ENCODE measurements at regions not wholly inside any gene's neighbourhood (a gene's known extent, or its start where the extent isn't known, plus 50 kb on each side); places are given as distances from the start of the nearest gene placed in this dataset.
"Not testable (repeated sequence)": the region's sequence is repeated elsewhere in the genome, so short reads cannot be mapped to it uniquely, and the experiment has no call there.

DNA sequence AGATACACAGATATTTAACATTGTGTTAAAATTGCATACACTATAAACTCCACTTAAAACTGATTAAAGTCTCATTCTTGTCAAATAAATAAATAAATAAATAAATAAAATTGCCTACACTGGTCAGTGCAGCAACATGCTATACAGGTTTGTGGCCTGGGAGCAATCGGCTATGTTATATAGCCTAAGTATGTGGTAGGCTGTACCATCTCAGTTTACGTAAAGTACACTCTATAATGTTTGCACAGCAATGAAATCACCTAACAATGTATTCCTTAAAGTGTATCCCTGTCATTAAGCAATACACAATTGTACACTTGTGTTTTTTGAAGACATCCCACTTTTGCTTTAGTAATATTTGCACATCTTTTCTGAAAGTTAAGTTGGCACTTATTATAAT is 337.7 kb upstream of the SETBP1 start:
- intact Hi-C loops (cut with DNase I; ENCODE audit: low total_unique reads) (no loop called here), in situ Hi-C loops (cut with MboI; ENCODE audit: low sequenced_read_pairs in 4 of 4) (loop anchor here in 1 of 4 donors (25.0 kb wide), 1 partner anchor 731 kb away; no protein-coding TSS in a partner anchor)
- no peaks in the 10 kb centered on the region for H3K36me3 ChIP-seq
- TF ChIP-seq, protein P1, sequence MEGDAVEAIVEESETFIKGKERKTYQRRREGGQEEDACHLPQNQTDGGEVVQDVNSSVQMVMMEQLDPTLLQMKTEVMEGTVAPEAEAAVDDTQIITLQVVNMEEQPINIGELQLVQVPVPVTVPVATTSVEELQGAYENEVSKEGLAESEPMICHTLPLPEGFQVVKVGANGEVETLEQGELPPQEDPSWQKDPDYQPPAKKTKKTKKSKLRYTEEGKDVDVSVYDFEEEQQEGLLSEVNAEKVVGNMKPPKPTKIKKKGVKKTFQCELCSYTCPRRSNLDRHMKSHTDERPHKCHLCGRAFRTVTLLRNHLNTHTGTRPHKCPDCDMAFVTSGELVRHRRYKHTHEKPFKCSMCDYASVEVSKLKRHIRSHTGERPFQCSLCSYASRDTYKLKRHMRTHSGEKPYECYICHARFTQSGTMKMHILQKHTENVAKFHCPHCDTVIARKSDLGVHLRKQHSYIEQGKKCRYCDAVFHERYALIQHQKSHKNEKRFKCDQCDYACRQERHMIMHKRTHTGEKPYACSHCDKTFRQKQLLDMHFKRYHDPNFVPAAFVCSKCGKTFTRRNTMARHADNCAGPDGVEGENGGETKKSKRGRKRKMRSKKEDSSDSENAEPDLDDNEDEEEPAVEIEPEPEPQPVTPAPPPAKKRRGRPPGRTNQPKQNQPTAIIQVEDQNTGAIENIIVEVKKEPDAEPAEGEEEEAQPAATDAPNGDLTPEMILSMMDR (IDR thresholded peaks at IDR 0.05 in 4 of 5, conservative IDR thresholded peaks at IDR 0.05 in 1 of 5), result no peak
- no peak for TF ChIP-seq POLR2A (IDR thresholded peaks at IDR 0.05)
- no peak overlapping the region for H3K4me3 ChIP-seq
- ATAC-seq (no peak), DNase-seq (no peak)
- no peaks in the 10 kb centered on the region for H3K4me1 ChIP-seq
- H3K9me3 ChIP-seq, result peaks cover 0 to 5% (median 0%) of the 10 kb centered on the region in 3 donors
- no peak overlapping the region for H3K27ac ChIP-seq
- no peaks in the 10 kb centered on the region for H3K27me3 ChIP-seq

DNA sequence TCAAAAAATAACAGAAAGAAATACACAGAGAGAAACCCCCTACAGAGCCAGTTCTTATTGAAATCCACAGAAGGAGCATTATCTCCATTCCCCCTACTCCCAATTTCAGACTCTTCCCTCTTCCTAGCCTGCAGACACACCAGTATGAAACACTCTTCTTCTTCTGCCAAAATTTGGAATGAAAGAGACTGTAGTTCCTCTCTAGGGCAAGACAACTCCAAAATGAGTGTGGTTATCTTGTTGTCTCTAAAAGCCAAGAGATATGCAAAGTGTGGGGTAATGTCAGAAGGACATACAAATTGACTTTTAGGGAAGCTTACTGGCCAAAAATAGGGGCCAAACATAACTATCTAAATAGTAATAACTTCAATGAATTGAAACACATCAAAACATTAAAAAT is 337.1 kb upstream of the SETBP1 start:
- no peak overlapping the region for H3K4me3 ChIP-seq
- no peaks in the 10 kb centered on the region for H3K4me1 ChIP-seq
- H3K36me3 ChIP-seq, result no peaks in the 10 kb centered on the region
- in situ Hi-C loops (cut with MboI; ENCODE audit: low sequenced_read_pairs in 4 of 4) (loop anchor here in 1 of 4 donors (25.0 kb wide), 1 partner anchor 731 kb away; no protein-coding TSS in a partner anchor), intact Hi-C loops (cut with DNase I; ENCODE audit: low total_unique reads) (no loop called here)
- no peaks in the 10 kb centered on the region for H3K9me3 ChIP-seq
- ATAC-seq (no peak), DNase-seq (no peak)
- no peak overlapping the region for H3K27ac ChIP-seq
- no peaks in the 10 kb centered on the region for H3K27me3 ChIP-seq
- no peak for TF ChIP-seq POLR2A (IDR thresholded peaks at IDR 0.05)
- TF ChIP-seq, protein P1 (IDR thresholded peaks at IDR 0.05 in 4 of 5, conservative IDR thresholded peaks at IDR 0.05 in 1 of 5), result no peak

DNA sequence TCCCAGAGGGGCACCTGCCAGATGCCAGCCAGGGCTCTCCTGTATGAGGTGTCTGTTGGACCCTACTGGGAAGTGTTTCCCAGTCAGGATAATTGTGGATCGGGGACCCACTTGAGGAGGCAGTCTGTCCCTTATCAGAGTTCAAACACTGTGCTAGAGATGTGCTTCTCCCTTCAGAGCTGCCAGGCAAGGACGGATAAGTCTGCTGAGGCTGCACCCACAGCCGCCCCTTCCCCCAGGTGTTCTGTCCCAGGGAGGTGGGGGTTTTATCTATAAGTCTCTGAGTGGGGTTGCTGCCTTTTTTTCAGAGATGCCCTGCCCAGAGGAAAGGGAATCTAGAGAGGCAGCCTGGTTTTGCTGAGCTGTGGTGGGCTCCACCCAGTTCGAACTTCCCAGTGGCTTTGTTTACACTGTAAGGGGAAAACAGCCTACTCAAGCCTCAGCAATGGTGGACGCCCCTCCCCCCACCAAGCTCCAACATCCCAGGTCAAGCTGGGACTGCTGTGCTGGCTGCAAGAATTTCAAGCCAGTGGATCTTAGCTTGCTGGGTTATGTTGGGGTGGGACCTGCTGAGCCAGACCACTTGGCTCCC is 324.0 kb upstream of the SETBP1 start:
- Histone ChIP-seq H3K36me3 (no peaks in the 10 kb centered on the region), H3K27me3 (no peaks in the 10 kb centered on the region), H3K4me1 (no peaks in the 10 kb centered on the region), H3K9me3 (no peaks in the 10 kb centered on the region), H3K27ac (no peak overlapping the region), H3K4me3 (no peak overlapping the region)
- intact Hi-C loops (cut with DNase I; ENCODE audit: low total_unique reads) (no loop called here), in situ Hi-C loops (cut with MboI; ENCODE audit: low sequenced_read_pairs in 4 of 4) (no loop called here)
- TF ChIP-seq, protein P1 (IDR thresholded peaks at IDR 0.05 in 4 of 5, conservative IDR thresholded peaks at IDR 0.05 in 1 of 5), result no peak
- no peak for TF ChIP-seq POLR2A (IDR thresholded peaks at IDR 0.05)
- DNase-seq (no peak), ATAC-seq (no peak)

DNA sequence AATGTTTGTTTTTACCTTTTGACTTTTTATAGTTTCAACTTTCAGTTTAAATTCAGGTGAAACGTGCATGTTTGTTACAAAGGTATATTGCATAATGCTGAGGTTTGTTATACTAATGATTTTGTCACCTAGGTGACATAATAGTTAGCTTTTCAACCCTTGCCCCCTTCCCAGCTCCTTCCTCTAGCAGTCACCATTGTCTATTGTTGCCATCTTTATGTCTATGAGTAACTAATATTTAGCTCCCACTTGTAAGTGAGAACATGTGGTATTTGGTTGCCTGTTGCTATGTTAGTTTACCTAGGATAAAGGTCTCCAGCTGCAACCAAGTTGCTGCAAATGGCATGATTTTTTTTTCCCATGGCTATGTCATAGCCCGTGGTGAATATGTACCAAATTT is 322.3 kb upstream of the SETBP1 start:
- DNase-seq (no peak), ATAC-seq (no peak)
- no peaks in the 10 kb centered on the region for H3K27me3 ChIP-seq
- no peaks in the 10 kb centered on the region for H3K4me1 ChIP-seq
- no peaks in the 10 kb centered on the region for H3K36me3 ChIP-seq
- no peak overlapping the region for H3K27ac ChIP-seq
- H3K4me3 ChIP-seq, result no peak overlapping the region
- TF ChIP-seq POLR2A (IDR thresholded peaks at IDR 0.05), result no peak
- TF ChIP-seq, protein P1 (IDR thresholded peaks at IDR 0.05 in 4 of 5, conservative IDR thresholded peaks at IDR 0.05 in 1 of 5), result no peak
- H3K9me3 ChIP-seq, result no peaks in the 10 kb centered on the region
- in situ Hi-C loops (cut with MboI; ENCODE audit: low sequenced_read_pairs in 4 of 4), result no loop called here
- intact Hi-C loops (cut with DNase I; ENCODE audit: low total_unique reads), result no loop called here

DNA sequence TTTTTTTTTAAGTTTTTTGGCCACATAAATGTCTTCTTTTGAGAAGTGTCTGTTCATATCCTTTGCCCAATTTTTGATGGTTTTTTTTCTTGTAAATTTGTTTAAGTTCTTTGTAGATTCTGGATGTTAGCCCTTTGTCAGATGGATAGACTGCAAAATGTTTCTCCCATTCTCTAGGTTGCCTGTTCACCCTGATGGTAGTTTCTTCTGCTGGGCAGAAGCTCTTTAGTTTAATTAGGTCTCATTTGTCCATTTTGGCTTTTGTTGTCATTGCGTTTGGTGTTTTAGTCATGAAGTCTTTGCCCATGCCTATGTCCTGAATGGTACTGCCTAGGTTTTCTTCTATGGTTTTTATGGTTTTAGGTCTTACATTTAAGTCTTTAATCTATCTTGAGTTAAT is 320.9 kb upstream of the SETBP1 start:
- H3K9me3 ChIP-seq; H3K36me3 ChIP-seq; H3K27ac ChIP-seq; ATAC-seq; DNase-seq; intact Hi-C loops (cut with DNase I; ENCODE audit: low total_unique reads); H3K4me1 ChIP-seq; in situ Hi-C loops (cut with MboI; ENCODE audit: low sequenced_read_pairs in 4 of 4); H3K27me3 ChIP-seq; H3K4me3 ChIP-seq: not testable (repeated sequence)

DNA sequence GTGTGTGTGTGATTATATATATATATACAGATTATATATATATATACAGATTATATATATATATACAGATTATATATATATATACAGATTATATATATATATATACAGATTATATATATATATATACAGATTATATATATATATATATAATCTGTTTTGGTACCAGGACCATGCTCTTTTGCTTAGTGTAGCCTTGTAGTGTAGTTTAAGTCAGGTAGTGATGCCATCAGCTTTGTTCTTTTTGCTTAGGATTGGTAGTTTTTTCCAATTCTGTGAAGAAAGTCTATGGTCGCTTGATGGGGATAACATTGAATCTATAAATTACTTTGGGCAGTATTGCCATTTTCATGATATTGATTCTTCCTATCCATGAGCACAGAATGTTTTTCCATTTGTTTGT is 318.5 kb upstream of the SETBP1 start:
- H3K4me3 ChIP-seq; H3K4me1 ChIP-seq; H3K36me3 ChIP-seq; DNase-seq; in situ Hi-C loops (cut with MboI; ENCODE audit: low sequenced_read_pairs in 4 of 4); H3K27me3 ChIP-seq; H3K9me3 ChIP-seq; ATAC-seq; H3K27ac ChIP-seq; intact Hi-C loops (cut with DNase I; ENCODE audit: low total_unique reads): not testable (repeated sequence)
